ENCODE measurements at regions not wholly inside any gene's neighbourhood (a gene's known extent, or its start where the extent isn't known, plus 50 kb on each side); places are given as distances from the start of the nearest gene placed in this dataset.

DNA sequence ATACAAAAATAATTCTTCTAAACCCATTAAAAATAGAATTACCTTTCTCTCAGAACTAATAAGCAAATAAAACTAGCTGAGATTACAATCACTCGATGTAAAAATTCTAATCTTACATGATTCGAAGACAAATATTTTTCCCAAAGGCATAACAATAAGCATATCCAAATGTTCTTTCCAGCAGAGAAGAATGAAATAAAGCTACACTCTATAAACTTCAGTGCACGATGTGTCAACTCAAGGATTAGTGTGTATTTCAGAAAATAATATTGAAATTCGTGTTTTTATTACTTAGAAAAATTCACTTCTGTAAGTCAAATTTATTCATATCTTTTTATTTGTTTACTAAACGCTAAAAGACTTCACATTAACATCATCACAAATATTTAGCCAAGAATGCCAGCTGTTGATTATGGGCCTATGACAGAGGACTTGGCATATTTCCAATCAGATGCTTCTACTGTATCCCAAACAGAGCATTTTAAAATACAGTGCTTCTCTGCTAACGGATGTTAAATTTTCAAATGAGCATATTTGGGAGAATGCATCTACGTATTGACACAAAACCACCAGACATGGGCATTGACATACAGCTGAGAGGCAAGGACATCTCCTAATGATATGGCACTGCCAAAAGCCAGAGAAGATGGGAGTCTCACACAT is 54.7 kb upstream of the PDE7B start:
- H3K9me3 ChIP-seq (ENCODE audit: low read length), result no peaks in the 10 kb centered on the region
- H3K79me2 ChIP-seq (ENCODE audit: insufficient read depth, low read length), result no peaks in the 10 kb centered on the region
- H3K27ac ChIP-seq (ENCODE audit: low read depth, low read length, poor library complexity, severe bottlenecking), result no peak overlapping the region
- H3K27me3 ChIP-seq (ENCODE audit: insufficient read depth, low read length), result no peaks in the 10 kb centered on the region
- H3K9ac ChIP-seq (ENCODE audit: low read length), result no peak overlapping the region
- H3K4me2 ChIP-seq (ENCODE audit: low read length), result no peak overlapping the region
- H4K20me1 ChIP-seq (ENCODE audit: insufficient read depth, low read length), result no peaks in the 10 kb centered on the region
- H3K9me2 ChIP-seq (ENCODE audit: low read depth, low read length), result no peaks in the 10 kb centered on the region
- H3K36me3 ChIP-seq (ENCODE audit: insufficient read depth, low read length), result no peaks in the 10 kb centered on the region
- no peak overlapping the region for H2AFZ ChIP-seq (ENCODE audit: low read length)
- TF ChIP-seq EZH2 (IDR thresholded peaks at IDR 0.05; ENCODE audit: borderline replicate concordance, low read length) (no peak), CTCF (IDR thresholded peaks at IDR 0.05; ENCODE audit: low read length) (no peak)
- no peaks in the 10 kb centered on the region for H3F3A ChIP-seq (ENCODE audit: insufficient read depth, low read length)
- no peak overlapping the region for H3K4me3 ChIP-seq (ENCODE audit: low read depth, low read length, poor library complexity, severe bottlenecking)
- H3K4me1 ChIP-seq (ENCODE audit: insufficient read depth, low read length, severe bottlenecking), result no peaks in the 10 kb centered on the region

GRCh38 chr6:135797361-135797760 is 54.1 kb upstream of the PDE7B start:
- Histone ChIP-seq H3K9me2 (ENCODE audit: low read depth, low read length) (no peaks in the 10 kb centered on the region), H3K27ac (ENCODE audit: low read depth, low read length, poor library complexity, severe bottlenecking) (no peak overlapping the region), H4K20me1 (ENCODE audit: insufficient read depth, low read length) (no peaks in the 10 kb centered on the region), H3K4me3 (ENCODE audit: low read depth, low read length, poor library complexity, severe bottlenecking) (no peak overlapping the region), H3K9ac (ENCODE audit: low read length) (no peak overlapping the region), H3F3A (ENCODE audit: insufficient read depth, low read length) (no peaks in the 10 kb centered on the region), H3K4me2 (ENCODE audit: low read length) (no peak overlapping the region), H3K79me2 (ENCODE audit: insufficient read depth, low read length) (no peaks in the 10 kb centered on the region), H3K27me3 (ENCODE audit: insufficient read depth, low read length) (no peaks in the 10 kb centered on the region), H3K9me3 (ENCODE audit: low read length) (no peaks in the 10 kb centered on the region), H2AFZ (ENCODE audit: low read length) (no peak overlapping the region), H3K4me1 (ENCODE audit: insufficient read depth, low read length, severe bottlenecking) (no peaks in the 10 kb centered on the region), H3K36me3 (ENCODE audit: insufficient read depth, low read length) (no peaks in the 10 kb centered on the region)
- TF ChIP-seq EZH2 (IDR thresholded peaks at IDR 0.05; ENCODE audit: borderline replicate concordance, low read length), result no peak
- no peak for TF ChIP-seq CTCF (IDR thresholded peaks at IDR 0.05; ENCODE audit: low read length)

GRCh38 chr6:135798751-135799515 is 52.6 kb upstream of the PDE7B start:
- H3K4me1 ChIP-seq (ENCODE audit: insufficient read depth, low read length, severe bottlenecking), result no peaks in the 10 kb centered on the region
- H4K20me1 ChIP-seq (ENCODE audit: insufficient read depth, low read length), result no peaks in the 10 kb centered on the region
- H3K27me3 ChIP-seq (ENCODE audit: insufficient read depth, low read length), result no peaks in the 10 kb centered on the region
- H3K9ac ChIP-seq (ENCODE audit: low read length), result no peak overlapping the region
- no peaks in the 10 kb centered on the region for H3F3A ChIP-seq (ENCODE audit: insufficient read depth, low read length)
- no peak overlapping the region for H2AFZ ChIP-seq (ENCODE audit: low read length)
- no peak overlapping the region for H3K27ac ChIP-seq (ENCODE audit: low read depth, low read length, poor library complexity, severe bottlenecking)
- H3K9me2 ChIP-seq (ENCODE audit: low read depth, low read length), result no peaks in the 10 kb centered on the region
- TF ChIP-seq EZH2 (IDR thresholded peaks at IDR 0.05; ENCODE audit: borderline replicate concordance, low read length) (no peak), CTCF (IDR thresholded peaks at IDR 0.05; ENCODE audit: low read length) (no peak)
- H3K36me3 ChIP-seq (ENCODE audit: insufficient read depth, low read length), result no peaks in the 10 kb centered on the region
- H3K4me2 ChIP-seq (ENCODE audit: low read length), result no peak overlapping the region
- no peaks in the 10 kb centered on the region for H3K9me3 ChIP-seq (ENCODE audit: low read length)
- H3K4me3 ChIP-seq (ENCODE audit: low read depth, low read length, poor library complexity, severe bottlenecking), result no peak overlapping the region
- no peaks in the 10 kb centered on the region for H3K79me2 ChIP-seq (ENCODE audit: insufficient read depth, low read length)

Measured in OCI-LY1 (cell line).